ENCODE measurements at regions not wholly inside any gene's neighbourhood (a gene's known extent, or its start where the extent isn't known, plus 50 kb on each side); places are given as distances from the start of the nearest gene placed in this dataset.
"Not testable (repeated sequence)": the region's sequence is repeated elsewhere in the genome, so short reads cannot be mapped to it uniquely, and the experiment has no call there.

GRCh38 chr7:121541457-121541856 is 145.3 kb upstream of the FAM3C start:
- Mint-ChIP-seq H3K4me1 (peaks cover 35% of the 10 kb centered on the region), H3K4me3 (no peak overlapping the region), H3K9me3 (no peaks in the 10 kb centered on the region), H3K27me3 (no peaks in the 10 kb centered on the region), H3K27ac (no peak overlapping the region)
- DNase-seq (no peak), ATAC-seq (no peak)

- H3K4me3 Mint-ChIP-seq, result no peak overlapping the region
- ATAC-seq (peak; percentile 36), DNase-seq (no peak)
- no peaks in the 10 kb centered on the region for H3K27me3 Mint-ChIP-seq
- no peaks in the 10 kb centered on the region for H3K9me3 Mint-ChIP-seq
- H3K4me1 Mint-ChIP-seq, result peaks cover 22% of the 10 kb centered on the region
- no peak overlapping the region for H3K27ac Mint-ChIP-seq
Observed at GRCh38 chr7:121540138-121540537, 144.0 kb upstream of the FAM3C start.

DNA sequence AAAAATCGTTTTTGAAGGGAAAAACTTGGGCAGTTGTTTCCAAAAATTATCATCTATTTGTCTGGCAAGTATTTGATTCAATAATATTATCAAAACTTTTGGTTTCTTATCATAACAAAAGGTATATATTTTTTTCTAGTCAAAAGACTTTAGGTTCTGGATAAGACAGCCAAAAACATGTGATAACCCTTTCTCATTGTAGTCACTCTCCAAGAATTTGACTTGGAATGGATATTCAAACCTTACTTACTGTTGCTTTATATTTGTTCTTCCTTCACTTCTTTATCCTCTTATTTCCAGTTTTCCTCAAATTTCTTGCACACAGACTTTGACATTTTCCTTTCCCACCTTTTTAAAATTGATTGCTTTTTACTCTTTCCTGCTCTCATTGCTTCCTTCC is 140.9 kb upstream of the FAM3C start:
- ATAC-seq (no peak), DNase-seq (no peak)
- H3K4me3 Mint-ChIP-seq, result no peak overlapping the region
- H3K27ac Mint-ChIP-seq, result no peak overlapping the region
- H3K27me3 Mint-ChIP-seq, result peaks cover 8% of the 10 kb centered on the region
- H3K9me3 Mint-ChIP-seq, result no peaks in the 10 kb centered on the region
- peaks cover 7% of the 10 kb centered on the region for H3K4me1 Mint-ChIP-seq

DNA sequence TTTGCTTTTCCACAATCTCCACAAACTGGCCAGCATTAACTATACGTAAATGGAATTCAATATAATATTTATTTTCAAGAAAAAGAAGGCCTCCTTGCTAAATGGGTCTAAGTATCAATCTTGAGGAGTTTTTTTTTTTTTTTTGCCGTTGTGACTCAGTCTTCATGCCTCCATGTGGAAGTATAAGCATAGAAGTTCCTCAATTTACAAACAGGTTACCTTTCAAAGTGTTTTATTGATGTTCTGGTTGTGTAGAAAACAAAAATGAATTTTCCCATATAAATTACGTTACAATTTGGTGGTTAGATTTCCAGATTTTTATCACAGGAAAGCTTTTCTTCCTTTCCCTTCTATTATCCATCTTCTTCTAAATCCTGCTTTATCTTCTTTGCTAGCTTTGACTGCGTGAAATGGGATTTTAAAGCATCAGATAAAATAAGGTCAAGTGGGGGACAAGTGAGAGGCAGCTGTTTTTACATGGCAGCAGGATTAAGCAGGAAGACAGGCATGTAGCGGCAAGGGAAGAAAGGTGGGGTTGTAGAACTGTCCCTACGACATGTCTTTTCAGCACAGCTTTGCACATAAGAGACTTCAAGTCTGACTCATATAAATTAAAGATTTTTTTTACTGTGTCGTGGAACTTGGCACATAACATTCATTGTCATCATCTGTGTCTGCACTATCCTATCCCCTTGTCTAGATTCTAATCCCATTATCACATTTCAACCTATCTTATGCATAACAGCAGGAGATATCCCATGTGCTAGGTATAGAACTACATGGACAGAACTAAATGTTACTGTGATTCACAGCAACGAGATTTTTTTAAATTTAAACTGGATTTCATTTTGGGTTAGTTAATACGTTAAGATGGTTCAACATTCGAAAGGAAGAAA is 135.3 kb upstream of the FAM3C start:
- Mint-ChIP-seq H3K27me3 (peaks cover 15% of the 10 kb centered on the region), H3K27ac (peak overlapping the region; percentile 97), H3K9me3 (no peaks in the 10 kb centered on the region), H3K4me3 (no peak overlapping the region), H3K4me1 (peaks cover 42% of the 10 kb centered on the region)
- DNase-seq, result no peak
- no peak for ATAC-seq

- H3K27me3 Mint-ChIP-seq, result peaks cover 19% of the 10 kb centered on the region
- H3K9me3 Mint-ChIP-seq, result no peaks in the 10 kb centered on the region
- peak overlapping the region; percentile 97 for H3K27ac Mint-ChIP-seq
- H3K4me1 Mint-ChIP-seq, result peaks cover 42% of the 10 kb centered on the region
- DNase-seq, result peak; percentile 67 to 84
- H3K4me3 Mint-ChIP-seq, result peak overlapping the region; percentile 43 to 73
- peak; percentile 99 for ATAC-seq
Observed at GRCh38 chr7:121530227-121531174, 134.4 kb upstream of the FAM3C start.

DNA sequence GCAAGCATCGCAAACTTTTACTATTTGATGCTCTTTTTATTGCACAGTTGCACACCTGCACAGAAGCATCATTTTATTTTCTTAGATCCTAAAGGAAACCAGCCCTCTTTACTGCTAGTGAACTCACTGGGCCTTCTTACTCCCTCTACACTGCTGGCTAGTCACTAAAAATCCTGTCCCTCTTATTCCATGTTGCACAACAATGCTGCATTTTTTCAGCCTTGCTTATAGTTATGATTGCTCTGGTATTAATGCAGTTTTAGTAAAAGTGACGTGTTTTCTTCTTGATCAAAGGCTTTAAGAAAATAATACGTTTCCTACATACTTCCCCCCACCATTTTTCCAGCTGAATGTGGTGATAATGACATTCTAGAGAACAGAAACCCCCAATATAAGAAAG is 132.9 kb upstream of the FAM3C start:
- Mint-ChIP-seq H3K27me3 (peaks cover 29% of the 10 kb centered on the region), H3K4me3 (no peak overlapping the region), H3K4me1 (peaks cover 42% of the 10 kb centered on the region), H3K9me3 (no peaks in the 10 kb centered on the region), H3K27ac (peak overlapping the region in 1 of 2 donors; percentile 75)
- DNase-seq (no peak), ATAC-seq (no peak)

DNA sequence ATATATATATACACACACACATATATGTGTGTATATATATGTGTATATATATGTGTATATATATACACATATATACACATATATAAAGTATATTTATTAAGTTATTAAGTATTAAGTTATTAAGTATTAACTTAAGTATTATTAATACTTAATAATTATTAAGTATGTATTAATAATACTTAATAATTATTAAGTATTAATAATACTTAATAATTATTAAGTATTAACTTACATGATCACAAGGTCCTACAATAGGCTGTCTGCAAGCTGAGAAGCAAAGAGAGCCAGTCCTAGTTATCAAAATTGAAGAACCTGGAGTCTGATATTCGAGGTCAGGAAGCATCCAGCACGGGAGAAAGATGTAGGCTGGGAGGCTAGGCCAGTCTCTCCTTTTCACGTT is 130.1 kb upstream of the FAM3C start:
- not testable (repeated sequence) for H3K27ac Mint-ChIP-seq, H3K9me3 Mint-ChIP-seq, ATAC-seq, H3K4me3 Mint-ChIP-seq, DNase-seq
- Mint-ChIP-seq H3K27me3 (peaks cover 24% of the 10 kb centered on the region), H3K4me1 (peaks cover 27% of the 10 kb centered on the region)

DNA sequence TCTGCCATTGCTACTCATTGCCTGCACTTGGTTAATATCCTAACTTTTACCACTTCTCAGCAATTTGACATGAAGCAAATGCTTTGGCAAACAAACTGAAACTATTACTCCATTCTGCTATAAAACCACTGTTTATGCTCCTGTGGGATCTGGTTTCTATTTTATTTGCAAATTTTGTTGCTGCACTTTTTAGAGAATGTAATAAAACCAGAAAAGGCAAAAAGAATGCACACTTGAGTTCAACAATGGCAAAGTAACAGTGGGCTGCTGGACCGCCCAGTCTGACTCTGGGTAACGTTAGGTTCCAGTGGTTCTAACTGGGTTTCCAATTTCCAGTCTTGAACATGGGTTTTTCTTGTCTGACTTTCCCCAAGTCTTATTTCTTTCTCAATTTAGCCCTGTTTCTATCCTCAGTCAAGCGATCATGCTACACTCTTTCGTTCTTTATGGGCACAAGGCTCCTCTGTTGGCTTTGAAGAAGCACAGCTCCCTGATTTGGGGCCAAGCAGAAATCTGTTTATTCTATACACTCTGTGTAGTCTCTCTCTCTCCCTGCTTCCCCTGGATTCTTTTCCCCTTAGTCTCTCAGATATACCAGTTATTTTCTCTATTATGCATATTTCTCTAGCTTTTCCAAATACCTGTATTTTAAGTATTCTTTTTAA is 129.2 kb upstream of the FAM3C start:
- H3K4me3 Mint-ChIP-seq, result no peak overlapping the region
- no peak for DNase-seq
- H3K27ac Mint-ChIP-seq, result no peak overlapping the region

GRCh38 chr7:121521711-121522400 is 125.7 kb upstream of the FAM3C start:
- DNase-seq (no peak), ATAC-seq (peak; percentile 65)
- H3K27me3 Mint-ChIP-seq, result peaks cover 16% of the 10 kb centered on the region
- H3K4me3 Mint-ChIP-seq, result no peak overlapping the region
- H3K4me1 Mint-ChIP-seq, result peaks cover 5% of the 10 kb centered on the region
- no peak overlapping the region for H3K27ac Mint-ChIP-seq
- peaks cover 5 to 12% of the 10 kb centered on the region in 2 donors for H3K9me3 Mint-ChIP-seq

More for the DNA sequence above, 129.2 kb upstream of the FAM3C start:
- no peak for ATAC-seq
- no peaks in the 10 kb centered on the region for H3K9me3 Mint-ChIP-seq
- peaks cover 19% of the 10 kb centered on the region for H3K4me1 Mint-ChIP-seq
- peaks cover 24% of the 10 kb centered on the region for H3K27me3 Mint-ChIP-seq

- Mint-ChIP-seq H3K27ac (no peak overlapping the region), H3K27me3 (peaks cover 16% of the 10 kb centered on the region), H3K4me1 (peaks cover 5% of the 10 kb centered on the region), H3K4me3 (no peak overlapping the region), H3K9me3 (peaks cover 5 to 12% of the 10 kb centered on the region in 2 donors)
- ATAC-seq (no peak), DNase-seq (no peak)
Observed at GRCh38 chr7:121520911-121521310, 124.8 kb upstream of the FAM3C start.

DNA sequence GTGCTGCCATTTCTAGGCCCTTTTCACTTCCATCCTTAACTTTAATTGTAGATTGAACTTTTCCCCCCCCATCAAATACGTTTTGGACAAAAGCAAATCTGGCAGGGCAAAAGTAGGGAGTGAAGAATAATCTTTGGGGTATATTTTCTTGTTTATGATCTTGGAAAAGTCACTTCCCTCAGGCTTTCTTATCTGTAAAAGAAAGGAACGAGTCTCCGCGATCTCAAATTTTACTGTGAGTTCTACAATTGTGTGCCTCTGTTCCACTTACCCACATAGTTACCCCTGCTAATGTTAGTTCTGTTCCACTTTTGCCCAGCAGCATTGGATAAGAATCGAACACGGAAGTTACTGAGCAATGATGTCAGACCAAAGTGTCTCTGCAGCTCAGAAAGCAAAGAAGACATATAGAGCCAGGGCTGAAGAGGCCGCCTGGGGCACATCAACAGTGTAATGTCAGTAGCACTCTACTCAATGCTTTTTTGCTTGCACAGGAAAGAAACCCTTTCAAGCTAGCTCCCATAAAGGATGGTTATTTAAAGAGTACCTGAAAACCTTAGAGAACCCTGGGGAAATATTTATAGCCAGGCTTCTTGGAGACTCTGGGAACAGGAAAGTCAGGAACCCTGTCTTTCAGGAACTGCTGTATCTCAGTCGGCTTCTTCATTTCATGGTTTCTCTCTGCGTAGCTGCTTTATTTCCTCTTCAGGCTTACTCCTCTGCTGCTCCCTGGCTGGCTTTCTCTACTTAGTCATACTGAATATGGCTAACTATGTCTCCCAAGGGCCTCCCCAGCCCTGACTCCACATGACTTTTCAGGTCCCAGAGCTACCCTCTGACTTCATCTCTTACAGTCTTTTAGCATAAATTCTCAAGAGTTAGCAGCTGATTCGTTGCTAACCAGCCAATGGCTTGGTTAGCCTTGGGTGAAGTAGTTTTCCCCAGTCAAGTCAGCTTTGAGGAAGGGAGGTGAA is 123.7 kb upstream of the FAM3C start:
- DNase-seq (no peak), ATAC-seq (no peak)
- Mint-ChIP-seq H3K27ac (no peak overlapping the region), H3K9me3 (peaks cover 5 to 12% of the 10 kb centered on the region in 2 donors), H3K27me3 (peaks cover 8% of the 10 kb centered on the region), H3K4me1 (peaks cover 5% of the 10 kb centered on the region), H3K4me3 (no peak overlapping the region)

DNA sequence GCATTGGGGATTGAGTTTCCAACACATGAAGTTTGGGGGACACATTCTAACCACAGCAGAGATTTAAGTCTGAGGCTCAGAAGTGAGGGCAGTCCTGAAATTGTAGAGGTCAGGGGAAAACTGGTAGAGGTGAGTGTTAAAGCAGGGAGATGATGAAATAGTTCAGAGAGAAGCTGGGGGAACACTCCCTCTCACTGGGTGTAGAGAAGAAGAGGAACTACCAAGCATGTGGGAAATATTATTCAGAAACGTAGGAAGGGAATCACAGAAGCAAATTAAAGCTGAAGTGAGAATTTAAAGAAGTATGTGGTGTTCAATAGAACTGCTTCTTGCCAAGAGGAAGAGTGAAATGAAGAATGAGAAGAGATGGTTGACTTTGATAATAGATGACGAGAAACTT is 121.5 kb upstream of the FAM3C start:
- ATAC-seq, result no peak
- Mint-ChIP-seq H3K9me3 (peaks cover 5 to 12% of the 10 kb centered on the region in 2 donors), H3K4me3 (no peak overlapping the region), H3K4me1 (peaks cover 5% of the 10 kb centered on the region), H3K27me3 (no peaks in the 10 kb centered on the region), H3K27ac (no peak overlapping the region)
- no peak for DNase-seq

- Mint-ChIP-seq H3K4me1 (peaks cover 5% of the 10 kb centered on the region), H3K27ac (no peak overlapping the region), H3K4me3 (no peak overlapping the region), H3K27me3 (peaks cover 6% of the 10 kb centered on the region), H3K9me3 (peaks cover 5 to 12% of the 10 kb centered on the region in 2 donors)
- DNase-seq (no peak), ATAC-seq (no peak)
Observed at GRCh38 chr7:121516821-121517220, 120.7 kb upstream of the FAM3C start.
